GM21390 (cell line): ENCODE measurements at regions not wholly inside any gene's neighbourhood (a gene's known extent, or its start where the extent isn't known, plus 50 kb on each side); places are given as distances from the start of the nearest gene placed in this dataset.
"Not testable (repeated sequence)": the region's sequence is repeated elsewhere in the genome, so short reads cannot be mapped to it uniquely, and the experiment has no call there.

Source experiments
- ATAC-seq: cut with Tn5 transposase; IDR thresholded peaks from one replicate; pipeline ENCODE4 v1.9.1; 2021; ENCODE audit not compliant: unreplicated experiment

DNA sequence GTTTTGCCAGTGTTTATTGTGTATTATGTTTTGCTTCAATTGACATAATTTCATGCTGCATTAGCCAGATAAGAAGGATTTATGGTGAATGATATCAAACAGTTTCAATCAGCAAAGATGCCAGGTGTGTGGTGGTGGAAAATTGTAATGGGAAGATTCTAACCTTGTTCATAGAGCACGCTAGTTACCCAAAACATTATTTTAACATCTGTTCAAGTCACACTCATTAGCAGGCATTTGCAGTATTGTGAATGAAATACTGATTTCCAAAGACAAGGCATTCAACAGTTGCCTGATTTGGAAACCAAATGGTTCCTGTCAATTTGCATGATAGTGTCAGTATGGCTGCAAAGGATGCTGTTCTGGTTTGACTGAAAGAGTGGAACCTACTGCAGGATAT, 129.7 kb downstream of the EPC1 start:
- ATAC-seq, result no peak

DNA sequence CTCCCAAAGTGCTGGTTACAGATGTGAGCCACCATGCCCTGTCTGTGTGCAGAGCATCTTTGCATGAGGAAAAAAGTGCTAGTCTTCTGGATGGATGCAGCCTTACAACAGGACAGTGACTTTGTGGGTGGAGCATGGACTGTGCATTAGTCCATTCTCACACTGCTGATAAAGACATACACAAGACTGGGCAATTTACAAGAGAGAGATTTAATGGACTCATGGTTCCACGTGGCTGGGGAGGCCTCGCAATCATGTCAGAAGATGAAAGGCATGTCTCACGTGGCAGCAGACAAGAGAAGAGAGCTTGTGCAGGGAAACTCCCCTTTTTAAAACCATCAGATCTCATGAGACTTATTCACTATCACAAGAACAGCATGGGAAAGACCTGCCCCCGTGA, 133.1 kb downstream of the EPC1 start:
- ATAC-seq, result not testable (repeated sequence)

DNA sequence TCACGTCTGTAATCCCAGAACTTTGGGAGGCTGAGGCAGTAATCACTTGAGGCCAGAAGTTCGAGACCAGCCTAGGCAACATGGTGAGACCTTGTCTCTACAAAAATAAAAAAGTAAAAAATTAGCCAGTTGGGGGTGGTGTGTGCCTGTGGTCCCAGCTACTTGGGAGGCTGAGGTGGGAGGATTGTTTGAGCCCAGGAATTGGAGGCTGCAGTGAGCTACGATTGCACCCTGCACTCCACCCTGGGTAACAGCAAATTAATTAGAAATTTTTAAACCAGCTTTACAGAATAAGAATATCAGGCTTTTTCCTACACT, 136.0 kb downstream of the EPC1 start:
- no peak for ATAC-seq

DNA sequence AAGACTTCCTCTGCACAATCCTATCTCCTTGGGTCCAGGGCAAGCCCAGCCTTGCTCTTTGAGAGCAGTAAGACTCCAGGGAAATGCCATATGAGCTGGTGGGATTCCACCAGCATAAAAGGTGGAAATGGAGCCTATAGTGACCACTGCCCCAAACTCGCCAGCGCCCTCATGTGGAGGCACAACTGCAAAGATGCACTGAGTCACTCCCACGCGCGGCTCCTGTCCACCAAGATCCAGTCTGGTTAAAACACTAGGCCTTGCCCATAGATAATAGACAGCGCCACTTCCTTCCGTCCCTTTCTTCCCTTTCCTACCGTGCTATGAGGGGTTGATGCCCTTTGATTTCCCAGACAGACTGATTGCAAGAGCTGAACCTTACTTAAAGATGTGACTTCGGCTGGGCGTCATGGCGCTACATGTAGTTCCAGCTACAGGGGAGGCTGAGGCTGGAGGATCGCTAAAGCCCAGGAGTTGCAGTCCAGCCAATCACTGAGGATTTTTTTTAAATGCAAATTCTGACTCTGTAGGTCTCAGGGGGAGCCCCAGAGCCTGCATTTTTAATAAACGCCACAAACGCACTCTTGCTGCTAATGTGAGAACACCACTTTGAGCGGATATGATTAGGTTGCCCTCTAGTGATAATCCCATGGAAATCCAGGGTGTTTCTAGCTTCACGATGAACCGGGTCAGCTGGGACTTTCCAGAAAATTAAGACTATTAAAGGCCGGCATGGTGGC, 136.5 kb downstream of the EPC1 start:
- ATAC-seq, result no peak

DNA sequence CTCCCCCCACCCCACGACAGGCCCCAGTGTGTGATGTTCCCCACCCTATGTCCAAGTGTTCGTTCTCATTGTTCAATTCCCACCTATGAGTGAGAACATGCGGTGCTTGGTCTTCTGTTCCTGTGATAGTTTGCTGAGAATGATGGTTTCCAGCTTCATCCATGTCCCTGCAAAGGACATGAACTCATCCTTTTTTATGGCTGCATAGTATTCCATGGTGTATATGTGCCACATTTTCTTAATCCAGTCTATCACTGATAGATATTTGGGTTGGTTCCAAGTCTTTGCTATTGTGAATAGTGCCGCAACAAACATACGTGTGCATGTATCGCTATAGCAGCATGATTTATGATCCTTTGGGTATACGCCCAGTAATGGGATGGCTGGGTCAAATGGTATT, 139.0 kb downstream of the EPC1 start:
- not testable (repeated sequence) for ATAC-seq

DNA sequence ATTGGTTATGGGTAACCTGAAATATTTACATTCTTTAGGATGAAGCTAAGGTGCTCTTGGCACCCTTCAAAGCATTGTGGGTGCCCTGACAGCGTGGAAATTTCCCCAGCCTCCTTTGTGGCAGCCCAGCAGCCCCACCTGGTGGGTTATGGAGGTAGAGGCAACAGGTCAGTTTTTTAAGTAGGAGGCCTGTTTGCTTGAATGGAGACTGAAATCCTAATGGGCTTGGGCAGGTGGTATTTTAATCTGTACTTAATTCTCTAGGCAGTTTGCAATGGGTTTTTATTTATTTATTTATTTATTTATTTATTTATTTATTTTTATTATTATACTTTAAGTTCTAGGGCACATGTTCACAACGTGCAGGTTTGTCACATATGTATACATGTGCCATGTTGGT, 139.4 kb downstream of the EPC1 start:
- ATAC-seq, result peak; percentile 69

DNA sequence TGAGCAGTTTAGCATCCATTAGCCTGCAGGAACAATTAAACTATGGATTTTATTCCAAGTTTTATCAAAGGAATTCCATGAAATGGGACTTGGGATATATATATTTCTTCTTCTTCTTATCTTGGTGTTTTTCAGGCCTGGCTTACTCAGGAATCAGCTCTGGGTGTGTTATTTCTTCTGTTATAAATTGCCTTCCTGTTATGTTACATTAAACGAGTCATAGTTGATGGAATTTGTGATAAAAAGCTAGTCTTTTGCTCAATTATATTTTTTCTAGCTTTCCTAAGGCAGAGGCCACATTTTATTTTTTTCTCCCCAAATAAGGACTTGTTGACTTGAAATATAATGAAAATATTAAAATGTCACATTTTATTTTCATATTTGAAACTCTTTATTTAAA, 141.3 kb downstream of the EPC1 start:
- no peak for ATAC-seq

DNA sequence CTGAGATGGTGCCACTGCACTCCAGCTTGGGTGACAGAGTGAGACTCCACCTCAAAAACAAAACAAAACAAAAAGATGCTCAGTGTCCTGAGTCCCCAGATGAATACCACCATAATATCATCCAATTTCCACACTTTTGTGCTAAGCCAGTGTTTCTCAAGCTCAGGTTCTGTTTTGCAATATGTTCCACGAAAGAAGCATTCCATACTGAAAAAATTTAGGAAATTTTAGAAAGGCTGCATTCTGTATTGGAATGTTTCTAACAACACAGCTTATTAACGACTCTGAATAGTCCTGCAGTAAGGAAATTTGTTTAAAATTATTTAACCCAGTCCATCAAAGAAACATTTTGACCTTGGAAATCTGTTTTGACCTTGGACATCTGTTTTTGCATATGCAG, 142.4 kb downstream of the EPC1 start:
- ATAC-seq, result no peak

DNA sequence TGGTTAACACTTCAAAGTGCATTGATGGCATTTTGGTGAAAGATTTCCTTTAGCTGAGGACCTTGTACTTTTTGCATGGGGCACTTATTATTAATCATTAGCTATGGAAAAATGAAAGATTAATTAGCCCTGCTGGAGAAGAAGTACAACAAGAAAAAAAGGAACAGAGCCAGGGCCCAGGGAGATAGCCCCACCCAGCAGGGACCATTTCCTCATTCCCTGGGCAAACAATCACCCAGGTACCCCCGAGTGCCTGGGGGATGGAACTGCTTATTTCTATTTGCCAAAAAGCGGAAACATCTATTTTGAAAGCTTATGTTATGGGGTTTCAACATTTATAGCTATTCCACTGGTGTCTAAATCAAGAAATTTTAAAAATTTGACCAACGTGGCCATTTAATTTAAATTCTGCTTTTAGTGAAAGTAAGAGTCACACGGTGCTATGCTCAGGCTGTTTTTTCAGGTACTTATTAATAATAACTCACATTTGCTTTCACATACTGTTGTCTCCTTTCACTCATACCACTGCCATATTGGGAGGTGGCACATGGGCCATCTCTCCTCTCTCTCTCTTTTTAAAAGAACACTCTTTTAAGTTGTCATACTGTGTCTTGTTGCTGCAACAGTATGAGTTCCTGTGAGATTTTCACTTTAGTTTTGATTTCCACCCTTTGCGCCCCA, 143.6 kb upstream of the KIF5B start:
- no peak for ATAC-seq

DNA sequence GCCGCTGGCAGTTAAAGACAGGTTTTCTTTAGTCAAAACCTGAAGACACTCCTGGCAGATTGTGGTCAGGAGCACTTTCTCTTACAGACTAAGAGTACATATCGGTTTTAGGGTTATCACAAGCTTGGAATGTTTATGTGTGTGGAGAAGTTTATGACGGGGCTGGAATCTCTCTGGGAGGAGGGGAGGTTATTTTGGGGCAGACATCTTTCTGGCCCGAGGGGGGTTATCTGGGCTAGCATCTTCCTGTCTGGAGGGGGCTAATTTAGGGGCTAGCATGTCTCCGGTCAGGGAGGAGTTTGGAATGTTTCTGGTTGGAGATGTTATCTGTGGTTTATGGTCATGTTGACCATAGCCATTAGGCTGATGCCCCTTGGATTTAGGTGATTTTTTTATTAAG, 141.2 kb upstream of the KIF5B start:
- ATAC-seq, result no peak

DNA sequence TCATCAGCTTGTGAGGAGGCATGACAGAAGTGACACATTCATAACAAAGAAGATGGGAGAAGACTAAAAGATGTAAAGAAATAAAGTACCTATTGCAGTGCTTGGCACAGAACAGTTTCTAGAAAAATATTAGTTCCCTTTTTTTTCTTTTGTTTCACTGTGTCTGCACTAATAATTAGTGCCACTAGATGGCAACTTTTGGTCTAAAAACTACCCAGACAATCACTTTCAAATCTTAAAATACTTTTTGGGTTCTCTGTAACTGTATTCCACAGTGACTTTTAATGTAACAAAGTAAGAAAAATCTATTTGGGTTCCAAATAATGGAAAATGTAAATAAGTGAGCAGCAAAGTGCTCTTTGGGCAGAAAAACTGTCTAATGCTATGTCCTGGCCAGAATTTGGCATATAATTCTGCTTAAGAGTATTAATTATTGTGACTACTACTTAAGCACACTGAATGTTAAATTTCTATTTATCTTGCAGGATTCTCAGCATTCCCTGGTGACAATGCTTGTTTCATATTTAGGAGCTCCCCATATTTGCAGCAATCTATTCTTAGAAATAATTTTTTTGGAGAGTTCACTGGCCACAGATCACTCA, 134.8 kb upstream of the KIF5B start:
- peak; percentile 63 for ATAC-seq

DNA sequence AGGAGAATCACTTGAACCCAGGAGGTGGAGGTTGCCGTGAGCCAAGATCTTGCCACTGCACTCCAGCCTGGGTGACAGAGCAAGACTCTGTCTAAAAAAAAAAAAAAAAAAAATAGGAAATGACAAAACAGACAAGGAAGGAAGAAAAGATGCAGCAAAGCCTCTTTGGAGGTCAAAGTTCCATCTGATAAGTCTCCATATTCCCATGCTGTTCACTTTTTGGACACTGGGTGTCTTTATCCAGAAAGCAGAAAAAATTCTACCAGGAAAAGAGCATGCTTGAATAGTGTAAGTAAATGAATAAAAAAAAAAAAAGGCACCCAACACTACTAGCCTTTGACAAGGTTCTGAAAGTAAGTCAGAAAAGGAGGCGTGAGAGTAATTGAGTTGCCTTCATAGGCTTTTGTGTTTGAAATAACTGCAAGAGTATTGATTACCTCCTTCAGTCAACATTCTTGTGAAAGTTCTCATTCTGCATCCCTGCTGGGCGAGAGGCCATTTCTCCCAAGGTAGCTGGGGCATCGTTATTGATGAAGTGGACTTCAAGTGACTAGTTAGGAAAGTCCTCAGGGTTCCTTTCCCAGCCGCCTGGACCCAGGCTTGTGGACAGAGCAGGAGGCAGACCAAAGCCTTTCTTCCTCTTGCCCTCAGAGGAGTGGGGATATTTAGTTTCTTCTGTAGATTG, 133.3 kb upstream of the KIF5B start:
- ATAC-seq, result no peak

DNA sequence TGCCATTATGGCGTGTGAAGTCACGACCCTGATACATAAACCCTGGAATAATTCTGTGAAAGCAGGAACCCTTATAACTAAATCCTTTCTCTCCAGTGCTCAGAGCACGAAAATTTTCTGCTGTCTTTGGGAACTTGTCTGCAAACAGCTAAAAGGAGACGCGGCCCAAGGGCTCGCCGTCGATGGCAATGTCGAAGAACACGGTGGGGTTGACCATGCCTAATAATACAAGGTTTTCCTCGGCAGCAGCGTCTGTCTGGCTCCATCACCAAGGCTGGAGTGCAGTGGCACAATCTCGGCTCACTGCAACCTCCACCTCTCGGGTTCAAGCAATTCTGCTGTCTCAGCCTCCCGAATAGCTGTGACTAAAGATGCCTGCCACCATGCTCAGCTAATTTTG, 132.4 kb upstream of the KIF5B start:
- not testable (repeated sequence) for ATAC-seq

DNA sequence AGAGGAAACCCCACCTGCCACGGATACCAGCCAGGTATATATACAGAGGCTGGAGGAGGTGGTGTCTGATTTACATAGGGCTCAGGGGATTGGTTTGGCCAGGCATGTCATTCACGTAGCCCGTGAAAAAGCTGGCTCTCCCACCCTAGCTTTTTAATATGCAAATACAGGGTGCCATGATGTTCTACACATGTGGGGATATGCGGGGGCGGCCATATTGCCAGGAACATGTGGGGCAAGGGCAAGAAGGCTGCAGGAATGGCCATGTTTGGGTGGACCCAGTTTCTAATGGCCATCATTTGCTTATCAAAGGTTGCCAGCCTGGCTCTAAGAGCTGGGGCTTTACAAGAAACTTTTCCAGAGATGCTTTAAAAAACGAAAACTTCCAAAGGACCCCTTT, 131.5 kb upstream of the KIF5B start:
- ATAC-seq, result no peak

DNA sequence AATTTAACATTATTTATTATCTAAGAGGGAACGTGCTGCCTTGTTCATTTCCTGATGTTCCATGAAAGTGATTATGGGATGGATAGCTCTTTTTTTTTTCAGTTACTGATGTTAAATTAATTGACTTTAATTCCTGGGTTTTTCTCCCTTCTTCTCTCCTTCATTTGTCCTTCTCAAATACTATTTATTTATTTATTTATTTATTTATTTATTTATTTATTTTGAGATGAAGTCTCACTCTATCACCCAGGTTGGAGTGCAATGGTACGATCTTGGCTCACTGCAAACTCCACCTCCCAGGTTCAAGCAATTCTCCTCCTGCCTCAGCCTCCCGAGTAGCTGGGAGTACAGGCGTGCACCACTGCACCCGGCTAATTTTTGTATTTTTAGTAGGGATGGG, 127.4 kb upstream of the KIF5B start:
- not testable (repeated sequence) for ATAC-seq

DNA sequence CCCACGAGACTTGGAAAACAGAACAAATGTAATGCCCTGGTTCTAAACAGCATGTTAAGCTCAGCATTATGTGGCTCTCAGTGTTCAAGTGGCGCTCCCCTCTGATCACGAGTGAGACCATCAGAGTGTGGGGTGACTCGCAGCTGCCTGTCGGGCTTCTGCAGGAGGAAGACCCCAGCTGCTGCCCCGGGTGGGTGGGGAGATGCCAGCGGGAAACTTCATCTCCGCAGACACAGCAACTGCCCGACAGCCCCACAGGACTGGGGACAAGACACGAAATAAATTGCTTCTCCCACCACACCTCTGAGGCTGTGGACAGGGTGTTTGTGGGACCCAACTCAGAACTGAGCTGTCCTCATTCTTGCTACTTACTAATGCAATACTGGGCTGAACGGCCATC, 126.3 kb upstream of the KIF5B start:
- ATAC-seq, result no peak

DNA sequence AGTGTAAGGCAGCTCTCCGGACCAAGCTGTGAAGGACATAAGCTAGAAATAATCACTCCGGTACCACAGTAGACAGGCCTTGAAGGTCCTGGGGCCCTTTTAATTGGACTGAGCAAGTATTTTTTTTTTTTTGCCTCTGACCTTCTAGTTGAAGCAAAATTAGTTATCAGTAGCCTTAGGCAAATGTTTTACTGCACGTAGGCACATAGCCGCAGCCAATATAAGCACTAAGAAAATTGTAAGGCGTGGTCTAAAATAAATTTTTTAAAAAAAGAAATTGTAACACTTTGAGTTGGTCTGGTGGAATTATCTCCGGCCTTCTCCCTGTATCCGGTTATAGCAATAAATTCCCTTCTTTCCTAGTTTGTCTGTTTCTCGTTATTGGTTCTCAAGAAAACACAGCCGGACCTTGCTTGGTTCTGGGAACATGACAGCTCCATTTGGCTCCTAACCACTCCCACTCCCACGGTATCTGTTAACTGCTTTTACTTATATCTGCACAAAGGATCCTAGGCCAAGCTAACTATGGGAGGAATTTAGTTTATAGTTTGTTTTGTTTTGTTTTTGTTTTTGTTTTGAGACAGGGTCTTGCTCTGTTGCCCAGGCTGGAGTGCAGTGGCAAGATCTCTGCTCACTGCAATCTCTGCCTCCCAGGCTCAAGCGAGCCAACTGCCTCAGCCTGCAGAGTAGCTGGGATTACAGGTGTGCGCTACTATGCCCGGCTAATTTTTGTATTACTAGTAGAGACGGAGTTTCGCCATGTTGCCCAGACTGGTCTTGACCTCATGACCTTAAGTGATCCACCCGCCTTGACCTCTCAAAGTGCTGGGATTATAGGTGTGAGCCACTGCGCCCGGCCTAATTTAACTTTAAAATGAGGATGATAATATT, 124.4 kb upstream of the KIF5B start:
- no peak for ATAC-seq

DNA sequence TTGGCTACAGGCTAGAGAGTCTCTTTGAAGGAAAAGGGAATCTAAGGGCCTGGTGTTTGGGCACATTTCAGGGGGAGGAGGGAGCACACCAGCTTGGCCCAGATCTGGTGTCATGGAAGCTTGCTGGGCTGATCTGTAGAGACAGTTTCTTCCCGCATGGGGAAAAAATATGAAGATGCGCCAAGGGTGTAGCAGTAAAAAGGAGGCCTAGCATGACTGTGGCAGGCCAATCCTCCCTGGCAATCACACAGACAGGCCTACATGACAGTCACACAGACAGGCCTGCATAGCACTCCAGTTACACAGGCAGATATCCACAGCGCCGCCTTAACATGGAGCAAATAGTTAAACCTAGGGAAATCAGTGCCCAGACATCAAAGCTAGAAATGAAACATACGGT, 123.6 kb upstream of the KIF5B start:
- no peak for ATAC-seq

DNA sequence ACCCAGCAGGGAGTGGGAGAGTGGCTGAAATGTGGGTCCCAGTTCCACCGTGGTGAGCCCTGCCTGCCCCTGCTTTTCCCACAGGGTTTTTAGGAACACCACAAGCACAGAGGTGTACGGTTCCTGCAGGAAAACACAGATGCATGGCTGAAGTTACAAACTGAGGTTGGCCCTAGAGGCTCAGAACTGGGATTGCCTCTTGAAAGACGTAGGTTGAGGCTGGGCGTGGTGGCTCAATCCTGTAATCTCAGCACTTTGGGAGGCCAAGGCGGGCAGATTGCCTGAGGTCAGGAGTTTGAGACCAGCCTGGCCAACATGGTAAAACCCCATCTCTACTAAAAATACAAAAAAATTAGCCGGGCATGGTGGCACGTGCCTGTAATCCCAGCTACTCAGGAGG, 121.4 kb upstream of the KIF5B start:
- not testable (repeated sequence) for ATAC-seq

DNA sequence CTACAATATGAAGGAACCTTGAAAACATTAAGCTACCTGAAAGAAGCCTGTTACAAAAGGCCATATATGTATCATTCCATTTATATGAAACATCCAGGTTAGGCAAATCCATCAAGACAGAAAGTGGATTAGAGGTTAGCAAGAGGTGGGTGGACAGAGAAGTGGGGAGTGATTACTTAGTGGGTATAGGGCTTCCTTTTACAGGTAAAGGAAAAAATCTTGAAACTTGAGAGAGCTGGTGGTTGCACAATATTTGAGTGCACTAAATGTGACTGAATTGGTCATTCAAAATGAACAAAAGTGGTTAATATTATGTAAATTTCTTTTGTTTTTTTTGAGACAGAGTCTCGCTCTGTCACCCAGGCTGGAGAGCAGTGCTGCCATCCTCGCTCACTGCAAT, 119.4 kb upstream of the KIF5B start:
- ATAC-seq, result no peak

DNA sequence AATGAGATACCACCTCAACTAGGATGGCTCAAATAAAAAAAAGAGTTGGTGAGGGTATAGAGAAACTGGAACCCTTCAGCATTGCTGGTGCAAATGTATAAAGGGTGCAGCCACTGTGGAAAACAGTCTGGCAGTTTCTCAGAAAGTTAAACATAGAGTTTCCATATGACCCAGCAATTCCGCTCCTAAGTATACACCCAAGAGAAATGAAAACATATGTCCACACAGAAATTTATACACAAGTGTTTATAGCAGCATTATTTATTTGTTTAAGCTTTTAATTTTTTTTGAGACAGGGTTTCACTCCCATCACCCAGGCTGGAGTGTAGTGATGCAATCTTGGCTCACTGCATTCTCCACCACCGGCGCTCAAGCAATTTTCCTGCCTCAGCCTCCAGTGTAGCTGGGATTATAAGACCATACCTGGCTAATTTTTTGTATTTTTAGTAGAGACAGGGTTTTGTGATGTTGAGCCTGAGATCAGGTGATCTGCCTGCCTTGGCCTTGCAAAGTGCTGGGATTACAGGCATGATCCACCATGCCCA, 118.2 kb upstream of the KIF5B start:
- ATAC-seq, result no peak
